H9 (cell line): ENCODE measurements at regions not wholly inside any gene's neighbourhood (a gene's known extent, or its start where the extent isn't known, plus 50 kb on each side); places are given as distances from the start of the nearest gene placed in this dataset.

Source experiments
- DNase-seq: peaks from one replicate; pipeline ENCODE4 v3.0.0-alpha.2; 2017
- H2AFZ ChIP-seq: one replicate; pipeline ENCODE4 v1.6.1; 2013; ENCODE audit warnings: mild to moderate bottlenecking, low read length, control low read depth, moderate library complexity
- H2AK5ac ChIP-seq: 2 replicates; pipeline ENCODE4 v1.6.1; 2013; ENCODE audit warnings: low read length, control low read depth, mixed read lengths; ENCODE audit not compliant: insufficient read length
- H2BK120ac ChIP-seq: one replicate; pipeline ENCODE4 v1.6.1; 2013; ENCODE audit warnings: low read depth, mild to moderate bottlenecking, low read length, control low read depth, inconsistent platforms; ENCODE audit not compliant: poor library complexity, severe bottlenecking
- H2BK12ac ChIP-seq: 2 replicates; pipeline ENCODE4 v1.6.1; 2013; ENCODE audit warnings: low read length, control low read depth, mixed read lengths, low read depth; ENCODE audit not compliant: insufficient read length
- H2BK15ac ChIP-seq: 2 replicates; pipeline ENCODE4 v1.6.1; 2013; ENCODE audit warnings: low read depth, low read length, control low read depth
- H2BK20ac ChIP-seq: one replicate; pipeline ENCODE4 v1.6.1; 2013; ENCODE audit warnings: low read depth, mild to moderate bottlenecking, low read length, control low read depth, inconsistent platforms; ENCODE audit not compliant: poor library complexity, severe bottlenecking
- H2BK5ac ChIP-seq: 2 replicates; pipeline ENCODE4 v1.6.1; 2013; ENCODE audit warnings: low read length, control low read depth, mixed read lengths; ENCODE audit not compliant: insufficient read length
- H3K14ac ChIP-seq: 2 replicates; pipeline ENCODE4 v1.6.1; 2013; ENCODE audit warnings: low read length, control low read depth; ENCODE audit not compliant: insufficient read depth
- H3K18ac ChIP-seq: 2 replicates; pipeline ENCODE4 v1.6.1; 2013; ENCODE audit warnings: low read depth, mild to moderate bottlenecking, mixed read lengths, low read length, control low read depth; ENCODE audit not compliant: insufficient read length
- H3K23ac ChIP-seq: 2 replicates; pipeline ENCODE4 v1.6.1; 2013; ENCODE audit warnings: low read length, control low read depth, mixed read lengths, low read depth; ENCODE audit not compliant: insufficient read length
- H3K23me2 ChIP-seq: 2 replicates; pipeline ENCODE4 v1.6.1; 2013; ENCODE audit warnings: low read depth, mild to moderate bottlenecking, mixed read lengths, low read length, control low read depth; ENCODE audit not compliant: insufficient read length, poor library complexity, severe bottlenecking
- H3K27ac ChIP-seq: 2 replicates; pipeline ENCODE4 v1.5.1; 2013; ENCODE audit warnings: low read length, control low read depth, mixed read lengths, low read depth; ENCODE audit not compliant: insufficient read length
- H3K27me3 ChIP-seq: 2 replicates; pipeline ENCODE4 v1.6.1; 2013; ENCODE audit warnings: low read length, control low read depth, inconsistent platforms; ENCODE audit not compliant: insufficient read depth
- H3K4ac ChIP-seq: 2 replicates; pipeline ENCODE4 v1.6.1; 2013; ENCODE audit warnings: low read depth, mild to moderate bottlenecking, control low read depth, inconsistent platforms, low read length, moderate library complexity
- H3K4me1 ChIP-seq: 2 replicates; pipeline ENCODE4 v1.6.1; 2013; ENCODE audit warnings: low read length, control low read depth, inconsistent platforms; ENCODE audit not compliant: insufficient read depth
- H3K4me2 ChIP-seq: 2 replicates; pipeline ENCODE4 v1.6.1; 2013; ENCODE audit warnings: low read length, control low read depth, mixed read lengths; ENCODE audit not compliant: insufficient read length, insufficient read depth
- H3K56ac ChIP-seq: 2 replicates; pipeline ENCODE4 v1.6.1; 2013; ENCODE audit warnings: low read depth, mild to moderate bottlenecking, mixed read lengths, low read length, control low read depth; ENCODE audit not compliant: insufficient read length
- H3K79me1 ChIP-seq: 2 replicates; pipeline ENCODE4 v1.6.1; 2013; ENCODE audit warnings: low read depth, mild to moderate bottlenecking, moderate library complexity, low read length, control low read depth, inconsistent platforms; ENCODE audit not compliant: insufficient read depth, poor library complexity, severe bottlenecking
- H3K79me2 ChIP-seq: 2 replicates; pipeline ENCODE4 v1.6.1; 2013; ENCODE audit warnings: low read length, control low read depth, inconsistent platforms; ENCODE audit not compliant: insufficient read depth
- H3K9ac ChIP-seq: 2 replicates; pipeline ENCODE4 v1.6.1; 2013; ENCODE audit warnings: low read length, control low read depth, mixed read lengths; ENCODE audit not compliant: insufficient read length; ENCODE audit errors: extremely low read depth
- H3K9me3 ChIP-seq: one replicate; pipeline ENCODE4 v1.6.1; 2013; ENCODE audit warnings: low read depth, low read length, inconsistent platforms; ENCODE audit not compliant: control insufficient read depth
- H3T11ph ChIP-seq: one replicate; pipeline ENCODE4 v1.6.1; 2013; ENCODE audit warnings: mild to moderate bottlenecking, low read length, control low read depth, inconsistent platforms
- H4K20me1 ChIP-seq: one replicate; pipeline ENCODE4 v1.6.1; 2013; ENCODE audit not compliant: control insufficient read depth, insufficient read length, insufficient read depth
- H4K5ac ChIP-seq: 2 replicates; pipeline ENCODE4 v1.6.1; 2013; ENCODE audit warnings: low read depth, mild to moderate bottlenecking, mixed read lengths, low read length, control low read depth; ENCODE audit not compliant: insufficient read length
- H4K8ac ChIP-seq: replicated peaks from 2 replicates; pipeline ENCODE4 v1.6.1; 2013; ENCODE audit warnings: low read length, control low read depth, mixed read lengths, low read depth; ENCODE audit not compliant: insufficient read length
- H4K91ac ChIP-seq: 2 replicates; pipeline ENCODE4 v1.6.1; 2013; ENCODE audit warnings: low read depth, mild to moderate bottlenecking, moderate library complexity, mixed read lengths, low read length, control low read depth; ENCODE audit not compliant: insufficient read length
- H3K27ac Mint-ChIP-seq, 3 experiments: 2 replicates in 2 of 3; 3 replicates in 1 of 3; pipeline ENCODE4 v1.8.0; 2020 to 2021; ENCODE audit warnings: mixed read lengths in 3 of 3, mild to moderate bottlenecking in 1 of 3, moderate library complexity in 1 of 3
- H3K27me3 Mint-ChIP-seq: 2 replicates; pipeline ENCODE4 v1.8.0; 2021; ENCODE audit warnings: low read depth, mild to moderate bottlenecking, moderate library complexity, mixed read lengths
- H3K36me3 Mint-ChIP-seq, 3 experiments: 2 replicates in 2 of 3; 3 replicates in 1 of 3; pipeline ENCODE4 v1.8.0; 2020 to 2021; ENCODE audit warnings: low read depth in 3 of 3, mixed read lengths in 3 of 3; ENCODE audit not compliant: insufficient read depth in 1 of 3
- H3K4me1 Mint-ChIP-seq, 2 experiments: 2 replicates each; pipeline ENCODE4 v1.8.0; 2020; ENCODE audit warnings: mixed read lengths in 2 of 2
- H3K4me3 Mint-ChIP-seq, 2 experiments: 2 replicates in 1 of 2; 3 replicates in 1 of 2; pipeline ENCODE4 v1.8.0; 2020 to 2021; ENCODE audit warnings: mild to moderate bottlenecking in 2 of 2, mixed read lengths in 2 of 2, moderate library complexity in 1 of 2
- H3K9me3 Mint-ChIP-seq, 2 experiments: 2 replicates in 1 of 2; 3 replicates in 1 of 2; pipeline ENCODE4 v1.8.0; 2020; ENCODE audit warnings: mild to moderate bottlenecking in 2 of 2, mixed read lengths in 2 of 2, moderate library complexity in 1 of 2
- TF ChIP-seq, protein P1 (sequence below): fragments of 200-600 bp; sonication (generic); conservative IDR thresholded peaks from 3 replicates; pipeline ENCODE4 v1.8.0; 2021; ENCODE audit warnings: antibody characterized with exemption, mild to moderate bottlenecking

- no peak overlapping the region for H3T11ph ChIP-seq
- Mint-ChIP-seq H3K36me3 (no peaks in the 10 kb centered on the region), H3K27ac (no peak overlapping the region), H3K4me3 (no peak overlapping the region; a peak in 1 of 5 replicates), H3K9me3 (no peaks in the 10 kb centered on the region), H3K4me1 (peaks cover 14 to 18% of the 10 kb centered on the region in 2 experiments), H3K27me3 (no peaks in the 10 kb centered on the region)
- H2BK15ac ChIP-seq = no peak overlapping the region
- no peaks in the 10 kb centered on the region for H4K20me1 ChIP-seq
- no peak overlapping the region for H2BK5ac ChIP-seq
- no peak overlapping the region for H4K8ac ChIP-seq
- no peak overlapping the region for H2AK5ac ChIP-seq
- no peak for DNase-seq
- H3K4me1 ChIP-seq = no peaks in the 10 kb centered on the region
- no peak overlapping the region for H3K18ac ChIP-seq
- H3K27ac ChIP-seq = no peak overlapping the region
- H3K27me3 ChIP-seq = no peaks in the 10 kb centered on the region
- TF ChIP-seq, protein P1, sequence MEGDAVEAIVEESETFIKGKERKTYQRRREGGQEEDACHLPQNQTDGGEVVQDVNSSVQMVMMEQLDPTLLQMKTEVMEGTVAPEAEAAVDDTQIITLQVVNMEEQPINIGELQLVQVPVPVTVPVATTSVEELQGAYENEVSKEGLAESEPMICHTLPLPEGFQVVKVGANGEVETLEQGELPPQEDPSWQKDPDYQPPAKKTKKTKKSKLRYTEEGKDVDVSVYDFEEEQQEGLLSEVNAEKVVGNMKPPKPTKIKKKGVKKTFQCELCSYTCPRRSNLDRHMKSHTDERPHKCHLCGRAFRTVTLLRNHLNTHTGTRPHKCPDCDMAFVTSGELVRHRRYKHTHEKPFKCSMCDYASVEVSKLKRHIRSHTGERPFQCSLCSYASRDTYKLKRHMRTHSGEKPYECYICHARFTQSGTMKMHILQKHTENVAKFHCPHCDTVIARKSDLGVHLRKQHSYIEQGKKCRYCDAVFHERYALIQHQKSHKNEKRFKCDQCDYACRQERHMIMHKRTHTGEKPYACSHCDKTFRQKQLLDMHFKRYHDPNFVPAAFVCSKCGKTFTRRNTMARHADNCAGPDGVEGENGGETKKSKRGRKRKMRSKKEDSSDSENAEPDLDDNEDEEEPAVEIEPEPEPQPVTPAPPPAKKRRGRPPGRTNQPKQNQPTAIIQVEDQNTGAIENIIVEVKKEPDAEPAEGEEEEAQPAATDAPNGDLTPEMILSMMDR = no peak
- no peak overlapping the region for H4K5ac ChIP-seq
- no peak overlapping the region for H4K91ac ChIP-seq
- H3K23ac ChIP-seq = no peak overlapping the region
- no peak overlapping the region for H3K4ac ChIP-seq
- H3K14ac ChIP-seq = no peak overlapping the region
- H2BK20ac ChIP-seq = no peak overlapping the region
- no peaks in the 10 kb centered on the region for H3K23me2 ChIP-seq
- H2BK120ac ChIP-seq = no peak overlapping the region
- no peak overlapping the region for H2AFZ ChIP-seq
- no peaks in the 10 kb centered on the region for H3K79me1 ChIP-seq
- no peak overlapping the region for H3K56ac ChIP-seq
- H3K9ac ChIP-seq = no peak overlapping the region
- H3K79me2 ChIP-seq = no peaks in the 10 kb centered on the region
- H2BK12ac ChIP-seq = no peak overlapping the region
- no peak overlapping the region for H3K4me2 ChIP-seq
- no peaks in the 10 kb centered on the region for H3K9me3 ChIP-seq
These were observed 197.2 kb upstream of the SOX4 start for GRCh38 chr6:21396313-21396712.
